ENCODE measurements at regions not wholly inside any gene's neighbourhood (a gene's known extent, or its start where the extent isn't known, plus 50 kb on each side); places are given as distances from the start of the nearest gene placed in this dataset.

GRCh38 chr2:209160800-209161588, 262.9 kb upstream of the MAP2 start:
- no peak for TF ChIP-seq EZH2 (IDR thresholded peaks at IDR 0.05; ENCODE audit: low read length, unreplicated experiment)
- no peak for TF ChIP-seq CTCF (conservative IDR thresholded peaks at IDR 0.05; ENCODE audit: low read depth, low read length)

All from PC-3 (cell line).